GM23338 (cell line): ENCODE measurements at regions not wholly inside any gene's neighbourhood (a gene's known extent, or its start where the extent isn't known, plus 50 kb on each side); places are given as distances from the start of the nearest gene placed in this dataset.

Source experiments
- ATAC-seq: fragments of 200-7000 bp; cut with Tn5 transposase; 3 replicates; pipeline ENCODE4 v1.9.1; 2020
- DNase-seq: peaks from one replicate; pipeline ENCODE4 v3.0.0-alpha.2; 2015; ENCODE audit warnings: low spot score
- H2AFZ ChIP-seq: fragments of 200-600 bp; sonication (generic); 2 replicates; pipeline ENCODE4 v1.8.0; 2016; ENCODE audit warnings: antibody characterized with exemption, mild to moderate bottlenecking, moderate library complexity
- H3F3A ChIP-seq: fragments of 200-600 bp; sonication (generic); replicated peaks from 2 replicates; pipeline ENCODE4 v1.8.0; 2017; ENCODE audit warnings: antibody characterized with exemption, mixed run types, low read depth
- H3K27ac ChIP-seq: fragments of 200-600 bp; sonication (generic); 2 replicates; pipeline ENCODE4 v1.6.1; 2016; ENCODE audit warnings: low read depth
- H3K27me3 ChIP-seq: fragments of 200-600 bp; sonication (generic); 2 replicates; pipeline ENCODE4 v1.8.0; 2016; ENCODE audit warnings: mild to moderate bottlenecking, mixed run types, moderate library complexity; ENCODE audit not compliant: insufficient read depth
- H3K36me3 ChIP-seq: fragments of 200-600 bp; sonication (generic); 2 replicates; pipeline ENCODE4 v1.8.0; 2016; ENCODE audit warnings: mild to moderate bottlenecking; ENCODE audit not compliant: insufficient read depth
- H3K4me1 ChIP-seq: fragments of 200-600 bp; sonication (generic); 2 replicates; pipeline ENCODE4 v1.8.0; 2016; ENCODE audit warnings: mild to moderate bottlenecking, moderate library complexity; ENCODE audit not compliant: insufficient read depth
- H3K4me2 ChIP-seq: fragments of 200-600 bp; sonication (generic); 2 replicates; pipeline ENCODE4 v1.7.1; 2017; ENCODE audit warnings: mixed run types
- H3K4me3 ChIP-seq: fragments of 200-600 bp; sonication (generic); 2 replicates; pipeline ENCODE4 v1.6.1; 2016; ENCODE audit warnings: mixed run types
- H3K79me2 ChIP-seq: fragments of 200-600 bp; sonication (generic); replicated peaks from 2 replicates; pipeline ENCODE4 v1.8.0; 2017; ENCODE audit warnings: mild to moderate bottlenecking; ENCODE audit not compliant: insufficient read depth
- H3K9me2 ChIP-seq: fragments of 200-600 bp; sonication (generic); 2 replicates; pipeline ENCODE4 v1.8.0; 2017; ENCODE audit not compliant: insufficient read depth
- H4K20me1 ChIP-seq: fragments of 200-600 bp; sonication (generic); replicated peaks from 2 replicates; pipeline ENCODE4 v1.8.0; 2017; ENCODE audit warnings: mild to moderate bottlenecking; ENCODE audit not compliant: insufficient read depth
- H3K27ac Mint-ChIP-seq: 2 replicates; pipeline ENCODE4 v1.8.0; 2020; ENCODE audit warnings: inconsistent platforms, mild to moderate bottlenecking, moderate library complexity, mixed read lengths
- H3K27me3 Mint-ChIP-seq: 3 replicates; pipeline ENCODE4 v1.8.0; 2022; ENCODE audit warnings: low read depth, mild to moderate bottlenecking, moderate library complexity, mixed read lengths, inconsistent platforms; ENCODE audit not compliant: insufficient read depth, poor library complexity
- H3K36me3 Mint-ChIP-seq: 3 replicates; pipeline ENCODE4 v1.8.0; 2021; ENCODE audit warnings: low read depth, mild to moderate bottlenecking, inconsistent platforms, moderate library complexity, mixed read lengths
- H3K4me1 Mint-ChIP-seq: 3 replicates; pipeline ENCODE4 v1.8.0; 2020; ENCODE audit warnings: mild to moderate bottlenecking, inconsistent platforms, mixed read lengths
- H3K4me3 Mint-ChIP-seq: 3 replicates; pipeline ENCODE4 v1.8.0; 2021; ENCODE audit warnings: moderate library complexity, mild to moderate bottlenecking, inconsistent platforms, mixed read lengths
- H3K9me3 Mint-ChIP-seq: 3 replicates; pipeline ENCODE4 v1.8.0; 2020; ENCODE audit warnings: moderate library complexity, mild to moderate bottlenecking, inconsistent platforms, mixed read lengths
- CREB1 ChIP-seq: fragments of 250-450 bp; sonication (Bioruptor Pico); IDR thresholded peaks from 2 replicates; pipeline ENCODE4 v1.5.0; 2020; ENCODE audit warnings: low read depth, mild to moderate bottlenecking, moderate library complexity
- CTCF ChIP-seq, 2 experiments: fragments of 200-600 bp in 1 of 2; sonication (generic) in 1 of 2; conservative IDR thresholded peaks; 2 replicates each; pipeline versions ENCODE4 v1.5.1 to v1.6.1; 2016 to 2017; ENCODE audit warnings: antibody characterized with exemption in 2 of 2, low read depth in 2 of 2, mild to moderate bottlenecking in 2 of 2, moderate library complexity in 1 of 2
- EZH2 ChIP-seq: fragments of 200-600 bp; sonication (generic); IDR thresholded peaks from one replicate; pipeline ENCODE4 v1.8.0; 2017; ENCODE audit warnings: antibody characterized with exemption, mild to moderate bottlenecking, low read depth; ENCODE audit not compliant: unreplicated experiment
- EZH2phosphoT487 ChIP-seq: fragments of 200-600 bp; sonication (generic); IDR thresholded peaks from one replicate; pipeline ENCODE4 v1.8.1; 2018; ENCODE audit warnings: antibody characterized with exemption; ENCODE audit not compliant: unreplicated experiment
- NANOG ChIP-seq: IDR thresholded peaks from 2 replicates; pipeline ENCODE4 v1.6.1; 2016; ENCODE audit warnings: antibody characterized with exemption, borderline replicate concordance
- POLR2AphosphoS5 ChIP-seq: IDR thresholded peaks from 2 replicates; pipeline ENCODE4 v1.6.1; 2016; ENCODE audit warnings: antibody characterized with exemption, low read depth
- ZNF331 ChIP-seq: fragments of 250-450 bp; sonication (Bioruptor Pico); IDR thresholded peaks from 2 replicates; pipeline ENCODE4 v1.5.0; 2020; ENCODE audit warnings: low read depth, mild to moderate bottlenecking, moderate library complexity
- TF ChIP-seq, protein P1 (sequence below): fragments of 250-450 bp; sonication (Bioruptor Pico); IDR thresholded peaks from 2 replicates; pipeline ENCODE4 v1.5.0; 2020; ENCODE audit warnings: mild to moderate bottlenecking, moderate library complexity

DNA sequence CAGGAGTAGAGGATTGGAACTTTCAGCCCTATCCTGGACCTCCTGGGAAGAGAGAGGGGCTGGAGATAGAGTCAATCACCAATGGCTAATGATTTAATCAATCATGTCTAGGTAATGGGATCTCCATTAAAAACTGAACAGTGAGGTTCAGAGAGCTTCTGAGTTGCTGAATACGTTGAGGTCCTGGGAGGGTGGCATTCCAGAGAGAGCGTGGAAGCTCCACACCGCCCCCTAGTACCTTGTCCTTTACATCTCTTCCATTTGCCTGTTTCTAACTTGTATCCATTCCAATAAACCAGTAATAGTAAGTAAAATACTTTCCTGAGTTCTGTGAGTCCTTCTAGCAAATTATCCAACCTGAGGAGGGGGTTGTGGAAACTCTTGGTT, 101.7 kb downstream of the B3GNT2 start:
- no peaks in the 10 kb centered on the region for H3K36me3 ChIP-seq
- no peak overlapping the region for H3K27ac ChIP-seq
- no peaks in the 10 kb centered on the region for H4K20me1 ChIP-seq
- H3K4me3 ChIP-seq: no peak overlapping the region
- Mint-ChIP-seq H3K36me3 (no peaks in the 10 kb centered on the region), H3K4me3 (no peak overlapping the region), H3K27me3 (peaks cover 2% of the 10 kb centered on the region), H3K9me3 (no peaks in the 10 kb centered on the region; the same call in 2 of the 3 replicates), H3K27ac (no peak overlapping the region), H3K4me1 (peaks cover 7% of the 10 kb centered on the region; the same call in 2 of the 3 replicates)
- ATAC-seq (peak; percentile 34), DNase-seq (peak; percentile 77)
- peak; percentile 63 to 80 for TF ChIP-seq CTCF (conservative IDR thresholded peaks at IDR 0.05; ENCODE audit: low read depth in 2 of 2)
- no peak for TF ChIP-seq NANOG
- no peaks in the 10 kb centered on the region for H3K79me2 ChIP-seq
- H3F3A ChIP-seq: no peaks in the 10 kb centered on the region
- peaks cover 3% of the 10 kb centered on the region; the same call in 1 of the 2 replicates for H3K9me2 ChIP-seq
- H2AFZ ChIP-seq: peak overlapping the region; percentile 1; the same call in 1 of the 2 replicates
- no peaks in the 10 kb centered on the region for H3K27me3 ChIP-seq
- no peak overlapping the region for H3K4me2 ChIP-seq
- peaks cover 4% of the 10 kb centered on the region; the same call in 1 of the 2 replicates for H3K4me1 ChIP-seq

DNA sequence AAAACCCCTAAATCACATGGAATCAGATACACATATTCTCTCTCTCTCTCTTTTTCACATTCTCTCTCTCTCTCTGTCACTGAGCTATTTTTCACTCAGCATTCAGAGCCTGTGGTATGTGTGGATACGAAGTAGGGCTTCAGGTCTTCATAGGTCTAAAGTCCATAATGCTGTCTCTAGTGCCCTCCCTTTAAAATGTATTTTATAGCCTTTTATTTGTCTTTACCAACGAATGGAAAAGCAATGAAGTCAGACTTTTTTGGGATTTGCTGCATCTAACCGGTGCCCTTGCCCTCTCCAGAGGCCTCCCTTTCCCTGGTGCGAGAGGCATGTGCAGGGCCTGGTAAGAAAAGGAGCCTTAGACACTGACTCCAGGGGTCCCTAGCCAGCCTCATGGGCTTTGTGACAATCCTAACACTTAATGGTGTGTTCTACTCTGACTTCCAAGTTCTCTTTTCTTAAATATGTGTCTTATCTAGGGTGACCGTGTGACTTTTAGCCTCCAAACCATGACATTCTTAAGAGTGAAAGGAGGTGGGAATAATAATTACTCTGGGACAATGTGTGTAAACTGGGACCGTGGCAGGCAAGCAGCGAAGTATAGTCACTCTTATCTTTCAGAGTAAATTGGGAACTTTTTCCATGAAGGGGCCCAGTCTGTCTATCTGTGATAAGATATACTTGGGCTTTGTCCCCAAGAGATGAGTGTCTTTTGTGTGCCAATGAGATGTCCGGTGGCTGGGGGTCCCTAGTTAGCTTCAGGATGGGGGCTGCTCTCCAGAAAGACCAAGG, 101.1 kb downstream of the B3GNT2 start:
- Mint-ChIP-seq H3K4me3 (no peak overlapping the region), H3K4me1 (peaks cover 7% of the 10 kb centered on the region; the same call in 2 of the 3 replicates), H3K36me3 (no peaks in the 10 kb centered on the region), H3K27ac (no peak overlapping the region), H3K9me3 (no peaks in the 10 kb centered on the region; the same call in 2 of the 3 replicates), H3K27me3 (peaks cover 2% of the 10 kb centered on the region)
- TF ChIP-seq POLR2AphosphoS5 (no peak), ZNF331 (CRISPR knock-in tag) (no peak), NANOG (no peak), EZH2phosphoT487 (no peak), CTCF (conservative IDR thresholded peaks at IDR 0.05; ENCODE audit: low read depth in 2 of 2) (no peak), CREB1 (CRISPR knock-in tag) (no peak), EZH2 (no peak)
- TF ChIP-seq, protein P1, sequence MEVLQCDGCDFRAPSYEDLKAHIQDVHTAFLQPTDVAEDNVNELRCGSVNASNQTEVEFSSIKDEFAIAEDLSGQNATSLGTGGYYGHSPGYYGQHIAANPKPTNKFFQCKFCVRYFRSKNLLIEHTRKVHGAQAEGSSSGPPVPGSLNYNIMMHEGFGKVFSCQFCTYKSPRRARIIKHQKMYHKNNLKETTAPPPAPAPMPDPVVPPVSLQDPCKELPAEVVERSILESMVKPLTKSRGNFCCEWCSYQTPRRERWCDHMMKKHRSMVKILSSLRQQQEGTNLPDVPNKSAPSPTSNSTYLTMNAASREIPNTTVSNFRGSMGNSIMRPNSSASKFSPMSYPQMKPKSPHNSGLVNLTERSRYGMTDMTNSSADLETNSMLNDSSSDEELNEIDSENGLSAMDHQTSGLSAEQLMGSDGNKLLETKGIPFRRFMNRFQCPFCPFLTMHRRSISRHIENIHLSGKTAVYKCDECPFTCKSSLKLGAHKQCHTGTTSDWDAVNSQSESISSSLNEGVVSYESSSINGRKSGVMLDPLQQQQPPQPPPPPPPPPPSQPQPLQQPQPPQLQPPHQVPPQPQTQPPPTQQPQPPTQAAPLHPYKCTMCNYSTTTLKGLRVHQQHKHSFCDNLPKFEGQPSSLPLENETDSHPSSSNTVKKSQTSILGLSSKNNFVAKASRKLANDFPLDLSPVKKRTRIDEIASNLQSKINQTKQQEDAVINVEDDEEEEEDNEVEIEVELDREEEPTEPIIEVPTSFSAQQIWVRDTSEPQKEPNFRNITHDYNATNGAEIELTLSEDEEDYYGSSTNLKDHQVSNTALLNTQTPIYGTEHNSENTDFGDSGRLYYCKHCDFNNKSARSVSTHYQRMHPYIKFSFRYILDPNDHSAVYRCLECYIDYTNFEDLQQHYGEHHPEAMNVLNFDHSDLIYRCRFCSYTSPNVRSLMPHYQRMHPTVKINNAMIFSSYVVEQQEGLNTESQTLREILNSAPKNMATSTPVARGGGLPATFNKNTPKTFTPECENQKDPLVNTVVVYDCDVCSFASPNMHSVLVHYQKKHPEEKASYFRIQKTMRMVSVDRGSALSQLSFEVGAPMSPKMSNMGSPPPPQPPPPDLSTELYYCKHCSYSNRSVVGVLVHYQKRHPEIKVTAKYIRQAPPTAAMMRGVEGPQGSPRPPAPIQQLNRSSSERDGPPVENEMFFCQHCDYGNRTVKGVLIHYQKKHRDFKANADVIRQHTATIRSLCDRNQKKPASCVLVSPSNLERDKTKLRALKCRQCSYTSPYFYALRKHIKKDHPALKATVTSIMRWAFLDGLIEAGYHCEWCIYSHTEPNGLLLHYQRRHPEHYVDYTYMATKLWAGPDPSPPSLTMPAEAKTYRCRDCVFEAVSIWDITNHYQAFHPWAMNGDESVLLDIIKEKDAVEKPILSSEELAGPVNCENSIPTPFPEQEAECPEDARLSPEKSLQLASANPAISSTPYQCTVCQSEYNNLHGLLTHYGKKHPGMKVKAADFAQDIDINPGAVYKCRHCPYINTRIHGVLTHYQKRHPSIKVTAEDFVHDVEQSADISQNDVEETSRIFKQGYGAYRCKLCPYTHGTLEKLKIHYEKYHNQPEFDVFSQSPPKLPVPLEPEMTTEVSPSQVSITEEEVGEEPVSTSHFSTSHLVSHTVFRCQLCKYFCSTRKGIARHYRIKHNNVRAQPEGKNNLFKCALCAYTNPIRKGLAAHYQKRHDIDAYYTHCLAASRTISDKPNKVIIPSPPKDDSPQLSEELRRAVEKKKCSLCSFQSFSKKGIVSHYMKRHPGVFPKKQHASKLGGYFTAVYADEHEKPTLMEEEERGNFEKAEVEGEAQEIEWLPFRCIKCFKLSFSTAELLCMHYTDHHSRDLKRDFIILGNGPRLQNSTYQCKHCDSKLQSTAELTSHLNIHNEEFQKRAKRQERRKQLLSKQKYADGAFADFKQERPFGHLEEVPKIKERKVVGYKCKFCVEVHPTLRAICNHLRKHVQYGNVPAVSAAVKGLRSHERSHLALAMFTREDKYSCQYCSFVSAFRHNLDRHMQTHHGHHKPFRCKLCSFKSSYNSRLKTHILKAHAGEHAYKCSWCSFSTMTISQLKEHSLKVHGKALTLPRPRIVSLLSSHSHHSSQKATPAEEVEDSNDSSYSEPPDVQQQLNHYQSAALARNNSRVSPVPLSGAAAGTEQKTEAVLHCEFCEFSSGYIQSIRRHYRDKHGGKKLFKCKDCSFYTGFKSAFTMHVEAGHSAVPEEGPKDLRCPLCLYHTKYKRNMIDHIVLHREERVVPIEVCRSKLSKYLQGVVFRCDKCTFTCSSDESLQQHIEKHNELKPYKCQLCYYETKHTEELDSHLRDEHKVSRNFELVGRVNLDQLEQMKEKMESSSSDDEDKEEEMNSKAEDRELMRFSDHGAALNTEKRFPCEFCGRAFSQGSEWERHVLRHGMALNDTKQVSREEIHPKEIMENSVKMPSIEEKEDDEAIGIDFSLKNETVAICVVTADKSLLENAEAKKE (CRISPR knock-in tag): no peak
- ATAC-seq (no peak), DNase-seq (no peak)
- H3K79me2 ChIP-seq: no peaks in the 10 kb centered on the region
- no peak overlapping the region for H3K27ac ChIP-seq
- no peaks in the 10 kb centered on the region for H3F3A ChIP-seq
- peaks cover 4% of the 10 kb centered on the region; the same call in 1 of the 2 replicates for H3K4me1 ChIP-seq
- peaks cover 3% of the 10 kb centered on the region; the same call in 1 of the 2 replicates for H3K9me2 ChIP-seq
- H3K36me3 ChIP-seq: no peaks in the 10 kb centered on the region
- no peaks in the 10 kb centered on the region for H3K27me3 ChIP-seq
- H2AFZ ChIP-seq: peak overlapping the region; percentile 1; the same call in 1 of the 2 replicates
- H3K4me2 ChIP-seq: no peak overlapping the region
- no peaks in the 10 kb centered on the region for H4K20me1 ChIP-seq
- H3K4me3 ChIP-seq: no peak overlapping the region
